HG02885 (cell line): ENCODE measurements at regions not wholly inside any gene's neighbourhood (a gene's known extent, or its start where the extent isn't known, plus 50 kb on each side); places are given as distances from the start of the nearest gene placed in this dataset.

Source experiments
- ATAC-seq: cut with Tn5 transposase; IDR thresholded peaks from one replicate; pipeline ENCODE4 v1.9.1; 2021; ENCODE audit warnings: mild to moderate bottlenecking; ENCODE audit not compliant: unreplicated experiment, poor library complexity

DNA sequence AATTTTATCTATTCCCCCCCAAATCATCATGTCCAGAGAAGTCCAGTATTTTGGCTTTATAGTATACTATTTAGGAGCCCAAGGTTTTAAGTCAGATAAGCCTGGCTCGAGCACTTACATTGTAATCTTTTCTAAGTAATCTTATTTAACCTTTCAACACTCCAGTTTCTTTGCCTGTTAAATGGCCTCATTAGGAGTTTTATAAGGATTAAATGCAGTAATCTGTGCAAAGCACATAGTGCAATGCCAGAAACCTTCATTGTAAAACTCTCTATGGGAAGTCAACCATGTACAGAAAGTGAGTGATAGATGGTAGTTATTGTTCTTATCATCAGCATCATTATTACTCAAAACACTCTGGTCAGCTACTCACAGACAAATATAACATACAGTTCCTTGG is 1330.4 kb downstream of the SLC16A7 start:
- ATAC-seq: no peak

DNA sequence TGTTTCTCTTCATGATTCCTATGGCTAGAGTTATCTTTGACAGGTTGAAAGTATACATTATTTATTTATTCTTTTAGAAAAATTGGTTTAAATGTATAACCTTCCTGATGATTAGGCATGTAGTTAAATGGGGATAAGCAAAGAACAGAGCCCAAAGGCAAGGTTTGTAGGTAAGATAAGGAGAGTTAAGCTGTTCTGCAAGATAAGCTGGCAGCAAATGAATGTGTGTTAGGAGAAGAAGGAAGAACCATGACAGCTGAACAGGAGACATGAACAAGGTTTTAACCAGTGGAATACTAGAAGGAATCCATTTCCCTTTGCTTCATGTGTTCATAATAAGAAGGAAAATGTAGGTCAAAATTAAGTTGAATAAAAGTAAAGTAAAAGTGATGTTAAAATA is 1330.1 kb upstream of the USP15 start:
- no peak for ATAC-seq

DNA sequence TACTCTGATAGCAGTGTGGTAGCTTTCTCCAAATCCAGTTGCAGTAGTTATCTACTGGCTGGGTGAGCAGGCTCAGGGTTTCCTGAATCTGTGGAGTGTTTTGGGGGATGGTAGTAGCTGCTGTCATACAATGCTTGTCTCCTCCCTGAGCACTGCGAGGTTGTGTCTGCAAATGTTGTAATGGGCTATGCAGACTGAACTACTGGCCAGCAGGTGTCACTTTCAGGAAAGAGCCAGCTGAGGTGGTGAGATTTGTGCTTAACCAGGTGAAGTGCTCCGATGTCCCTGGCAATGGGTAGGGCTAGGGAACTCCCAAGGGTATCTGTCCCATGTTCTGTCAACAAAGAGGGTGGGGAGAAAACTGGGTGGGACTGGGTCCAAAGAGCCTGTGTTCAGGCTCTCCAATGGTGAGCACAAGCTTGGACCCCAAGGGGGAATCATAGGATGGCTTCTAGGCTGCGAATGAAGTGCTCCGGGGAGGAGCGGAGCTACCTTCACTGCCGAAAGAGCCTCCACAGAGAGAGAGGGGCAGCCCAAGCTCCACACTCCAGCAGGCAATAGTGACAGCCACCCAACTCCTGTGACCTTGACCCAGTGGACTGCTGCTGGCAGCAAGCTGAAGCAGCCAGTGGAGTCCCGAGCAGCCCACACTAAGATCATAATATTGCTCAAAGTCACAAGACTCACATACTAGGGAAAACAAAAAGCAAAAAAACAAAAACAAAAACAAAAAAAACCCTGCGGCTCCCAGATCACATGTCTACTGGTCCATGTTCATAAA is 1324.0 kb upstream of the USP15 start:
- ATAC-seq: no peak

DNA sequence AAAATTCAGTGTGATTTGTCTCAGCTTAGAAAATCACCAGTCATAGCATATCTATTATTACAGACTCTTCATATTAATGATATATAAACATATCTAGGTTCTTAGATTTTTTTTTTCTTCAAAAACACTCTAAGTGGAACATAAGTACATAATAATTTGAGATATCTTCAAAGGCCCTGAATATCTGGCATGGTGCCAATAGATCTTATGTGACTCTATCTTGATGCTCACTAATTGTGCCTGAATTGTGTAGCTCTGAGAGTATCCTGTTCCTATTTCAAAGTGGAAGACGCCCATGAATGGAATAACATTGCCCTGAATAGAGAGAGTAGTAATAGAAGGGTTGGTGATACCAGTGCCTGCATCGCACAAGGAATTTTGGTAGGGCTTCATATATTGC is 1312.7 kb upstream of the USP15 start:
- no peak for ATAC-seq

DNA sequence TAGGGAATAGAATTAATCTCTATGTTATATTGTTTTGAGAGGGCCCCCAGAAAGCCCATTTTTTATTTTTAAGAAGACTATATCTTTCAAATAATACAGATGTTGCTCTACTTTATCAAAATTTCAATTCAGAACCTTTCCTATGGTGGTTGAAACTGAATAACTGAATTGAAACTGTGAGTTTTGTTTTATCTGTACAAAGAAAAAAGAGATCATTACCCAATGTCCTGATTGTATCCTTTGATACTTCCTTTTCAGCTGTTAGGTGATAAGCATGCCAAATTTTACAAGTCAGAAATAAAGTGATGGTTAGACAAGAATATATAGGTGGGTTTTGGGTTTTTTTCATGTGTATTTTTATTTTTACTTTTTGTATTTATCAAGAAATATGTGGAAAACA is 1293.1 kb upstream of the USP15 start:
- no peak for ATAC-seq

DNA sequence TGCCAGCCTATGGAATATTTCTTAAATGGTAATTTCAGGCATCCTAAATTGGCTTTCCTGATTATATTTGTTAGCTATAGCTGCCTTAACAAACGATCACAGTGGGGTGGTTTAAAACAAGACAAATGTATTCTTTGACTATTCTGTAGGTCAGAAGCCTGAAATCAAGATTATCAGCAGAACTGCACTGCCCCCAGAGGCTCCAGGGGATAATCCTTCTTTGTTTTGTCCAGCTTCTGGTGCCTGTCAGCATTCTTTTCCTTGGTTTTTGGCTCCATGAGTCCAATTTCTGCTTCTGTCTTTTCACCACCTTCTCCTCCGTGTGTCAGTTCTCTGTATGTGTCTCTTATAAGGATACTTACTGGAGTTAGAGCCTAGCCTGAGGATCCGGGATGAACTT is 1282.2 kb upstream of the USP15 start:
- ATAC-seq: no peak

DNA sequence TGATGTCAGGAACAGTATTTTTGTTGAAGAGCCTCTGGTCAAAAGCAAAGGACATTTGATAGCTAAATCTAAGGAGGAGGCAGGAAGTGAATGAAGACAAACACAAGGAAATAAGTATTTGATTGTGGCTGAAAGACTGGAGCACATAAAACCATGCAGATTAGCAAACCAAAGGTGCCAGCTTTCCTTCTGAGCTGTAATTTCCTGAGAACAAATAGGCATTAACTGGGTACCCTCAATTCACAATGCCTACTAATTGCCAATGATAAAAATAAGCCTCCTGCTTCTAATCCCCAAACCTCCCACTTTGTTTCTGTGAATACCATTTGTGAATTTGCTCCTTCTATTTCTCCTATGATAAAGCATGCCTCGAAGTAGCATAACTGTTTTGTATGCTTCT is 1279.6 kb upstream of the USP15 start:
- no peak for ATAC-seq

DNA sequence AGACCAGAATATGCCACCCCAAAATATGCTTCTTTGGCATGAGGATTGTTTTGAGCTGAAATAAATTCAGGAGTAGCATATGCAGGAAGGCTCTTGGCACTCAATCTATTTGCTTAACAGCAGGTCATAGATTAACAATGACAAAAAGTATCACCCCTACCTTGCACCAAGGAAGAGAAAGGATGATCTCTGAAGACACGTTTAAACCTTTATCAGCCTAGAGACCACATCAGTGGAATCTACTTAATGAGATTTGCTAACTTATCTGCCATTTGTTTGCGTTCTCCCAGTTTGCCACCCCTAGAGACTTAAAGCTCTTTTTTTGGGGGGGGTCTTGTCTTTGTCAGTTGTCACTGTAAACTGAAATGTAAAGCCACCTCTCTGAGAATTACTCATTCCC is 1278.7 kb upstream of the USP15 start:
- no peak for ATAC-seq

DNA sequence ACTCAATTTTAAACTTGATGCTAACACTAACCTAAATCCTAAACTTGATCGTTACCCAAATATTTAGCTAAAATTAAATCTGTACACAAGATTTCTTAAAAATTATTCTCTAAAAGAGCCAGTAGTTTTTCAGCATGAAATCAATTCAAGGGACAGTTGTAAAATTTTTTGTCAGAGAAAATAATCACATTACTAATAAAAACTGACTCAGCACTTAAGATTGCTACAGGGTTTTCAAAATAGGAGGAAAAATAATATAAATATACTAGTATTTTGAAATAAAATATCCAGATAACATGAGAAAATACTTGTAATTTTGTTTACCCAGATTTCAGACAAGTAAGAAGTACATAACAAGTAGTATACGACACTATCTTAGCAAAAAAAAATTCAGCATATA is 1268.1 kb upstream of the USP15 start:
- ATAC-seq: no peak

DNA sequence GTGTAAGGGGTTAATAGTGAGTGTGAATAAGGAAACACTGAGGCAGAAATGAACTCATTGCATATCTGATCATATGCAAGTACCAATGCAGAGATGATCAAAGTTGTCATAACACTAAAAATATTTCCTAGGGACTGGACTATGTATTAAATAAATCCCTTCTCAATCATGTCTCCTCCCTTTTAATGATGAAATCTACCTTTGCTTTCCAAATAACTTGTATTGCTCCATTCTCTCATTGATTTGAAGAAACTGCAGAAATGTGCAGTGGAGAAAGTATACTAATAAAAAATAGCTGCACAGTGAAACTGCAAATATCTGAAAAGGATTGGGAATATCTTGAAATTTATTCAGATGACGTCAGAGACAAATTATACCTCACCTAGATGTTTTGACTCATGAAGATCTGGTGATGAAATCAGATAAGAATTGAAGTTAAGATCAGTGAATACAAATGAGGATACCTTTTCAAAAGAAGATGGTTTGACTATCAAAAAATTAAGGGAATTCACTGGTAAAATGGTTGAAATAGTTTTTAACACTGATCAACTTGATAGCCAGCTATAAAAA is 1264.9 kb upstream of the USP15 start:
- ATAC-seq: no peak

DNA sequence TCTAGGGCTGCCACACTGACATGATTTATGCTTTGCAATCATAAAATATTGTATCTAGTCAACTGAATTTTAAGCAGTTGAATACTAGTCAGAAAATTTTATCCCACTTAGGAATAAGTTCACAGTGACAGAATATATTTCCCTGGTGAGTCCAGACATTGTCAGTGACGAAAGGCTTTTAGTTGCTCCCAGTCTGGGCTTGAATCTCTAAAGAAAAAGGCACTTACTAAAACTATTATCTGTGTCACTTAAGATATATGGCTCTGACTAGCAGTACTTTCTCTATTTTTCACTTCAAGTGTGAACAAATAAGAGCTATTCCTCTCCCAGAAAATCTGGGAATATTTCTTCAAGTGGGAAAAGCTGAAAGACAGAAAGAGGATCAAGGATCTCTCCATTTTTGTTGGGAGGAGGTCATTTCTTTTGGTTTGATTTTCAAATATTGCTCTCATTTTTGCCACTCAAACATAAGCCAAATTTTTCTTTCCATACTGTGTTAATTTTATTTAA is 1262.3 kb upstream of the USP15 start:
- no peak for ATAC-seq

DNA sequence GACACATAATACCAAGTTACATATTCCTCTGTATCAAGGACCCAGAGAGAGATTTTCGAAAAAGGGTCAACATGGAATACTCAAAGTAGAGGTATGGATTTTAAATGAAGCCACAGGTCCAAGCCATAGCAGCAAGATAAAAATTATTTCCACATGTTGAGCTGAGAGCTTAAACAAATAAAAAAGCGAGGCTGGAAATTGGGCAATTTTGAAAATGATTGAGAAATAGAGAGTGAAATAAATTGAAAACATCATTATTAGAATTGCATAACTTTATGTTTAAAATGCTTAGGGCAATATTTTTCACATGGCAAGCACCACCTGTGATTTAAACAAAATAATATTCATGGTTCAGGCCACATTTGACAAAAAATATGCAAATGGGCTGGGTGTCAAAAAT is 1251.0 kb upstream of the USP15 start:
- no peak for ATAC-seq

DNA sequence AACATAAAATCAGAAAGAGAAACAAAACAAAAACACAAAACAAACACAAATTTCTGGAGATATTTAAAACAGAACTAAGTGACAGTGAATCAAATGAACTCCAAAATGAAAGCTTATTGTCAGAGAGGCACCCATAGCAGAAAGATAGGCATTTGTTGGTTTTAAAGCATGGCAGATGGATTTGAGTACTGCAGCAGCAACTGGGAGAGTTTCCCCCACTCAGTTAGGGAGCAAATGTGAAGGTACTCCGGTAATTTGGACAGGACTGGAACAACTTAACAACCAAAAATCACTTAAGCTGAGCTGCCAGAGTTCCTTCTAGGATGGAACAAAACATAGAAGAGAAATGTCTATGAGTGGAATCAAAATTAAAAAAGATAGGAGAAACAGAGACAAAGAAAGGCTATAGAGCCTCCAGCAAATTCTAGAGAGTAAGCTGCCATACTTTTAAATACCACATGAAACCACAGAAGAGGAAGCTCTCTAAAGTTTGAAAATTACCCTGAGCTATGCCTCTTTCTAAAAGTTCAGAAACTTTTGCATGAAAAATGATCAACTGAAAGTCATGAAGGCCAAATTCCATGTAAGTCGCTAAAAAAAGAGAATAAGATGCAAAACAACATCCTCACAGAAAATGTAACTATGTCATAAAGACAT is 1248.3 kb upstream of the USP15 start:
- no peak for ATAC-seq

DNA sequence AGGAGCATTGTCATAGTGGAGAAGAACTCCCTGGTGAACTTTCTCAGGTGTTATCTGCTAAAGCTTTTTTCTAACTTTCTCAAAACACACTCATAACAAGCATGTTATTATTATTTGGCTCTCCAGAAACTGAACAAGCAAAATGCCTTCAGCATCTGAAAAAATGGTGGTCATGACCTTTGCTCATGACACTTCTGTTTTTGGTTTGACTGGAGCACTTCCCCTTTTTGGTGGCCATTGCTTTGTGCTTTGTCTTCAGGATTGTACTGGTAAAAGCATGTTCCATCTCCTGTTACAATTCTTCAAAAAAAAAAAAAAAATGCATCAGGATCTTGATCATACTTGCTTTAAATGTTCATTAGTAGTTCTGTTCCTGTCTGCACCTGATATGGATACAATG is 1241.6 kb upstream of the USP15 start:
- ATAC-seq: peak; percentile 69

DNA sequence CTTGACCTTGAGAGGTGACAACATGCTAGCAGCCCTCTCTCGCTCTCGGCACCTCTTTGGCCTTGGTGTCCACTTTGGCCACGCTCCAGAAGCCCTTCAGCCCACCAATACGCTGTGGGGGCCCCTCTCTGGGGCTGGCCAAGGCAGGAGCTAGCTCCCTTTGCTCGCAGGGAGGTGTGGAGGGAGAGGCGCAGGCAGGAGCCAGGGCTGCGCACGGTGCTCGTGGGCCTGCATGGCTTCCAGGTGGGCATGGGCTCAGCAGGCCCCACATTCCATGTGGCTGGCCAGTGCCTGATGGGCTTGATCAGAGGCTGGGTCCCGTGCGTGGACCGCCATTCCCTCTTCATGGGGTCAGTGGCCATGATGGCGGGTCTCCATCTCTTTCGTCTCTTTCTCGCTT is 1237.0 kb upstream of the USP15 start:
- no peak for ATAC-seq

DNA sequence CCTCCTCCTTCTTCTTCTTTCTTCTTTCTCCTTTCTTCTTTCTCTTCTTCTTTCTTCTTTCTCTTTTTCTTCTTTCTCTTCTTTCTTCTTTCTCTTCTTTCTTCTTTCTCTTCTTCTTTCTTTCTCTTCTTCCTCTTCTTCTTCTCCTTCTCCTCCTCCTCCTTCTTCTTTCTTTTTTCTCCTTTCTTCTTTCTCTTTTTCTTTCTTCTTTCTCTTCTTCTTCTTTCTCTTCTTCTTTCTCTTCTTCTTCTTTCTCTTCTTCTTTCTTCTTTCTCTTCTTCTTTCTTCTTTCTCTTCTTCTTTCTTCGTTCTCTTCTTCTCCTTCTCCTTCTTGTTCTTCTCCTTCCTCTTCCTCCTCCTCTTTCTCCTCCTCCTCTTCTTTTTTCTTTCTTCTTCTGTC is 1230.7 kb upstream of the USP15 start:
- ATAC-seq: no peak

DNA sequence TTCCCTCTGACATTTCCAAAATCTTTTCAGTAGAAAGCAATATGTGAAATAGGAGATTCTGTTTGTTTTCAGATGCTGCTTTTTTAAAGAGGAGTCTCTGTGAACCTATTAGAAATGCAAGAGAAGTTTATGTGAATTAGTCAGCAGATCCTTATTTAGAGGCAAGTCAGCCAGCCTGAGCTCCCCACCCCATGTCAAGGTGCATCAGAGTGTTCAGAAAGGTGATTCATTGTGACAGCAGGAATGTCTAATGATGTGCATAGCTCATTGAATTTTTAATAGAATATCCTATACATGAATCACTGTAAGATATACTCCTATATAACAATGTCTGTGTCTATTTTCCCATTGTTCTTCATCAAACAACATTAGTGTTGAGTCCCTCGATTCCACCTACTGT is 1222.4 kb upstream of the USP15 start:
- no peak for ATAC-seq

DNA sequence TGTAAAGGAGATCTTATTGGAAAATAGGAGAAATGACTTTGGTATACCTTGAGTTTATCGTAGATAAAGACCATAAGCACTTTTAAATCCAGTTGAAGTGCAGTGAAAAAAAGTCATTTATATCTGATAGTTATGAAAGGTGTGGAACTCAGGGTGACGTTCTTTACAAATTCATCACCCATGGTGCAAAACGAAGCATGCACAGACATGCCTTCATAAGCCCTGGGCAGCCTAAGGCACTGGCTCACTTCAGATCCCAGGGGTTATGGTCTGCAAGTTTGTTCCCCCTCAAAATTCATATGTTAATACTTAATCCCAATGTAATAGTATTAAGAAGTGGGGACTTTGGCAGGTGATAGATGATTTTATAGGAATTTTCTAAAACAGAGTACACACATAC is 1216.4 kb upstream of the USP15 start:
- no peak for ATAC-seq

DNA sequence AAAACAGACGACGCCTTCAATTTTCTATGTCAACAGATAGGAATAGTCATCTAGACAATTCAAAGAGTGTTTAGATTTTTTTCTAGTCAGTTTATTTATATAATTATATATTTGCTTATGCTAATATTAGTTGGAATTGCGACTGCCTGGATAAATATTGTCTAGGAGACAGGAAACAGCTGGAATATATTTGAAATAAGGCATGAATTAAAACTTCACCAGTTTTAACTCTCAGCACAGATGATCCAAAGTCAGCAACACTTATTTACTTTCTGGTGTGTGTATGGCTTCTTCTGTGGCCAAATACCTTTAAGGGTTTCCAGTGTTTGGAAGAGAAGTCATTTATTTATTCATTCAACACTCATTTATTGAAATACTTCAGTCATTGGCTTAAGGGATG is 1215.4 kb upstream of the USP15 start:
- no peak for ATAC-seq

DNA sequence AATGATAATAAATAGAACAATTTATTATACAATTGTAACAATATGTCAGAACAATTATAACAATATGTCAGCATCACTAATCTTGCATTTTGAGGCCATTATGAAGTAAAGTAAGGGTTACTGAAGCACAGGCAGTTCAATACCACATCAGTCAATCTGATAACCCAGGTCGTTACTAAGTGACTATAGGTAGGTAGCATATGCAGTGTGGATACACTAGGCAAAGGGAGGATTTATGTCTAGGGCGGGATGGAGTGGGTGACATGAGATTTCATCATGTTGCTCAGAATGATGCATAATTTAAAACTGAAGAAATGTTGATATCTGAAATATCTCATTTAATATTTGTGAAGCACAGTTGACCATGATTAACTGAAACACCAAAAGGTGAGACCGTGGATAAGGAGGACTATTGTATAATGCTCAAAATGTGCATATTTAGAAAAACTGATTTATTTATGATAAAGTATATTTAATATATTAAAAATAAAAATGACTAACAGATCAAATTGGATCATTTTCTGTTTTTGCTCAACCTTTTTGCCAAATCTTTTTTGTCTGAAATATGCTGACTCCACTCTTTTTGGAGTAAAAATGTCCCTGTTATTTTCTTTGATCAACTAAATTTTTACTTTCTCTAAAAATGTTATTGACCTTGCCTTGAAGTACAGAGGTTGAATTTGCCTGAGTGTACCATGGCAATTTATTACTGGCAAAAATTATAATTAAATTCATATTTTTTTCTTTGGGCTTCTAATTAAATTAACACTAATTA is 1189.4 kb upstream of the USP15 start:
- ATAC-seq: no peak

DNA sequence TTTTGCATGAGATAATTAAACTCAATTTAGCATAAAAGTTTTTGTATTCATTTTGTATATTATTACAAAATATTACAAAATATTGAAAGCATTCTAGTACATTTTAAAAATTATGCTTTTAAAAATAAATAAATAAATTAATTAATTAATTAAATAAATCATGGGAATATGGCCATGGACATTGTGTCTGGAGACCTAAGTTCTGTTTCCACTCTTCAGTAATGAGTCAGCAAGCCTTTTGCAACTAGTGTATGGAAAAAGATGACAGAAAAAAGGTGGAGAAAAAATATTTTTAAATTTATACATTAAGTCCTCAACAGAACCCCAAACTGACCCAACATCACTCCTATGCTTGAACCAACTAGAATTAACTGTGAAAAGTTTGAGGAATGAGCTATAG is 1187.5 kb upstream of the USP15 start:
- no peak for ATAC-seq
